OCI-LY7 (cell line): ENCODE measurements at regions not wholly inside any gene's neighbourhood (a gene's known extent, or its start where the extent isn't known, plus 50 kb on each side); places are given as distances from the start of the nearest gene placed in this dataset.

Source experiments
- EZH2phosphoT487 ChIP-seq: fragments of 200-600 bp; sonication (generic); IDR thresholded peaks from 2 replicates; pipeline ENCODE4 v1.6.1; 2018; ENCODE audit warnings: low read depth, borderline replicate concordance, mild to moderate bottlenecking, mixed run types, antibody characterized with exemption, low read length, moderate library complexity, mixed read lengths
- TF ChIP-seq, protein P1 (sequence below): fragments of 200-600 bp; sonication (generic); conservative IDR thresholded peaks from 2 replicates; pipeline ENCODE4 v1.5.1; 2014; ENCODE audit warnings: mild to moderate bottlenecking, antibody characterized with exemption, low read length, moderate library complexity, mixed read lengths

DNA sequence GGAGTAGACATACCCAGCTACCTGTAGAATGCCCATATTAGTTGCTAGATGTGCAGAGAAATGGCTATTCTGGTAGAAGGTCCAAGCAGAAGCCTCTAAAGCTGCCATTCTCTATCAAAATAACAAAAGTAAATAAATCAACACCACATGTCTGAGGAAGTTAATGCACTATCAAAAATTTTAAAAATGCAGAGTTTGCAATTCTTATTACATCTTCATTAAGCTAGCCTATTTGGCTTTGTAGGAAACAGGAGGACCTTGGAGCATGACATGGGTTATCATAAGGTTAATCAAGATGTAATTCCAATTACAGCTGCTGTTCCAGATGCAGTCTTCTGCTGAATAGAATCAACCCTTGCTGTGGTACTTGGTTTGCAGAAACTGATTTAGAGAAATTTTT lies 188.4 kb downstream of the TBX18 start:
- TF ChIP-seq, protein P1, sequence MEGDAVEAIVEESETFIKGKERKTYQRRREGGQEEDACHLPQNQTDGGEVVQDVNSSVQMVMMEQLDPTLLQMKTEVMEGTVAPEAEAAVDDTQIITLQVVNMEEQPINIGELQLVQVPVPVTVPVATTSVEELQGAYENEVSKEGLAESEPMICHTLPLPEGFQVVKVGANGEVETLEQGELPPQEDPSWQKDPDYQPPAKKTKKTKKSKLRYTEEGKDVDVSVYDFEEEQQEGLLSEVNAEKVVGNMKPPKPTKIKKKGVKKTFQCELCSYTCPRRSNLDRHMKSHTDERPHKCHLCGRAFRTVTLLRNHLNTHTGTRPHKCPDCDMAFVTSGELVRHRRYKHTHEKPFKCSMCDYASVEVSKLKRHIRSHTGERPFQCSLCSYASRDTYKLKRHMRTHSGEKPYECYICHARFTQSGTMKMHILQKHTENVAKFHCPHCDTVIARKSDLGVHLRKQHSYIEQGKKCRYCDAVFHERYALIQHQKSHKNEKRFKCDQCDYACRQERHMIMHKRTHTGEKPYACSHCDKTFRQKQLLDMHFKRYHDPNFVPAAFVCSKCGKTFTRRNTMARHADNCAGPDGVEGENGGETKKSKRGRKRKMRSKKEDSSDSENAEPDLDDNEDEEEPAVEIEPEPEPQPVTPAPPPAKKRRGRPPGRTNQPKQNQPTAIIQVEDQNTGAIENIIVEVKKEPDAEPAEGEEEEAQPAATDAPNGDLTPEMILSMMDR, result no peak
- TF ChIP-seq EZH2phosphoT487, result no peak
